HCT116 (cell line): ENCODE measurements at regions not wholly inside any gene's neighbourhood (a gene's known extent, or its start where the extent isn't known, plus 50 kb on each side); places are given as distances from the start of the nearest gene placed in this dataset.

Experiments used
- EGR1 ChIP-seq: IDR thresholded peaks from 2 replicates; pipeline ENCODE4 v1.6.1; 2012; ENCODE audit warnings: low read depth
- EZH2phosphoT487 ChIP-seq: fragments of 200-600 bp; IDR thresholded peaks from 2 replicates; pipeline ENCODE4 v1.6.1; 2018; ENCODE audit warnings: antibody characterized with exemption, borderline replicate concordance
- POLR2A ChIP-seq: IDR thresholded peaks from 2 replicates; pipeline ENCODE4 v1.7.0; 2011; ENCODE audit warnings: borderline replicate concordance; ENCODE audit not compliant: insufficient read depth, insufficient read length; ENCODE audit errors: extremely low read depth
- RAD21 ChIP-seq: IDR thresholded peaks from 2 replicates; pipeline ENCODE4 v1.6.1; 2012; ENCODE audit warnings: low read depth, mild to moderate bottlenecking
- SP1 ChIP-seq: IDR thresholded peaks from 2 replicates; pipeline ENCODE4 v1.6.1; 2012; ENCODE audit warnings: low read depth
- ZFX ChIP-seq: fragments of 450-650 bp; IDR thresholded peaks from 2 replicates; pipeline ENCODE4 v1.6.1; 2017
- ZNF274 ChIP-seq: fragments of 200-500 bp; sonication (Bioruptor generic); IDR thresholded peaks from 2 replicates; pipeline ENCODE4 v1.6.1; 2014; ENCODE audit warnings: mild to moderate bottlenecking, low read depth, low read length, inconsistent platforms
- TF ChIP-seq, protein P1 (sequence below), 3 experiments: fragments of 200-600 bp in 1 of 3; sonication (generic) in 1 of 3; IDR thresholded peaks in 2 of 3; conservative IDR thresholded peaks in 1 of 3; 2 replicates each; pipeline ENCODE4 v1.5.1; 2012 to 2017; ENCODE audit warnings: low read depth in 2 of 3, low read length in 2 of 3, antibody characterized with exemption in 1 of 3, borderline replicate concordance in 1 of 3, control low read depth in 1 of 3, mild to moderate bottlenecking in 1 of 3, mixed read lengths in 1 of 3, mixed run types in 1 of 3, moderate library complexity in 1 of 3; ENCODE audit not compliant: insufficient read depth in 1 of 3

DNA sequence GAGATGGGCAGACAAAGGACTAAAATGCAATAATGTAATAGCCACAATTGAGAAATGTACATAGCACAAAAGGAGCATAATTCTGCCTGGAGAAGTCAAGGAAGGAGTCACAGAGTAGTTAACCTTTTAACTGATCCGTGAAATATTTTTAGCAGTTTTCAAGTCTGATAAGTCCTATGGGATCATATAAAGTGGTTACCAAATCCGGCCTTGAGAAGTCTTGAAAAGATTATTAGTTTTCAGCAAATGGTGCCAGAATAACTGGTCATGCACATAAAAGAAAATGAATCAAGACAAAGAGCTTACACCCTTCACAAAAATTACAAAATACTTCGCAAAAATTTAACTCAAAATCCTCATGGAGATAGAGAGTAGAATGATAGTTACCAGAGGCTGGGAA is 788.7 kb upstream of the AMOT start:
- TF ChIP-seq POLR2A (no peak), EGR1 (no peak), EZH2phosphoT487 (no peak), SP1 (no peak), ZNF274 (no peak), ZFX (no peak), RAD21 (no peak)
- TF ChIP-seq, protein P1, sequence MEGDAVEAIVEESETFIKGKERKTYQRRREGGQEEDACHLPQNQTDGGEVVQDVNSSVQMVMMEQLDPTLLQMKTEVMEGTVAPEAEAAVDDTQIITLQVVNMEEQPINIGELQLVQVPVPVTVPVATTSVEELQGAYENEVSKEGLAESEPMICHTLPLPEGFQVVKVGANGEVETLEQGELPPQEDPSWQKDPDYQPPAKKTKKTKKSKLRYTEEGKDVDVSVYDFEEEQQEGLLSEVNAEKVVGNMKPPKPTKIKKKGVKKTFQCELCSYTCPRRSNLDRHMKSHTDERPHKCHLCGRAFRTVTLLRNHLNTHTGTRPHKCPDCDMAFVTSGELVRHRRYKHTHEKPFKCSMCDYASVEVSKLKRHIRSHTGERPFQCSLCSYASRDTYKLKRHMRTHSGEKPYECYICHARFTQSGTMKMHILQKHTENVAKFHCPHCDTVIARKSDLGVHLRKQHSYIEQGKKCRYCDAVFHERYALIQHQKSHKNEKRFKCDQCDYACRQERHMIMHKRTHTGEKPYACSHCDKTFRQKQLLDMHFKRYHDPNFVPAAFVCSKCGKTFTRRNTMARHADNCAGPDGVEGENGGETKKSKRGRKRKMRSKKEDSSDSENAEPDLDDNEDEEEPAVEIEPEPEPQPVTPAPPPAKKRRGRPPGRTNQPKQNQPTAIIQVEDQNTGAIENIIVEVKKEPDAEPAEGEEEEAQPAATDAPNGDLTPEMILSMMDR (IDR thresholded peaks at IDR 0.05 in 2 of 3, conservative IDR thresholded peaks at IDR 0.05 in 1 of 3; ENCODE audit: borderline replicate concordance in 1 of 3, insufficient read depth in 1 of 3, low read depth in 2 of 3, low read length in 2 of 3): no peak
